GM19372 (cell line): ENCODE measurements at regions not wholly inside any gene's neighbourhood (a gene's known extent, or its start where the extent isn't known, plus 50 kb on each side); places are given as distances from the start of the nearest gene placed in this dataset.
A peak's percentile ranks its signal among the peaks of the same experiment; 100 is the strongest.
"Not testable (repeated sequence)": the region's sequence is repeated elsewhere in the genome, so short reads cannot be mapped to it uniquely, and the experiment has no call there.

Experiments
- ATAC-seq: cut with Tn5 transposase; IDR thresholded peaks from one replicate; pipeline ENCODE4 v1.9.1; 2021; ENCODE audit warnings: mild to moderate bottlenecking, low read depth, moderate library complexity; ENCODE audit not compliant: unreplicated experiment

DNA sequence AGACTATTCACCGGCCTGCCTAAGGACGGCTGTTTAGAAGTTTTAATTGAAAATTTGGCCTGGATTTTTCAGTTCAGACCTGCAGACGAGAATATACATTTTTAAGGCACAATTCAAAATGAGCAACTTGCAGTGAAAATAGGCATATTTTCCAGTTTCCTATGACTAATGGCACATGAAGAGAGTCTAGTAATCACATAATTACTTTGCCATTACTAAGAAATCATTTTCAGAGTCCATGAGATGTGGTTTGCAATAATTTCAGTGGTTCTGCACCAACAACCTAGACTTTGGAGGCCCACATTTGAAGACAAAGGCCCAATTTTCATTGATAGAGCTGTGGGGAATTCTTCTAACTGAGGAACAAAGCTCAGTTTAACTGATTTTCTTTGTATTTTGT, 205.3 kb downstream of the SOX2 start:
- ATAC-seq, result no peak

DNA sequence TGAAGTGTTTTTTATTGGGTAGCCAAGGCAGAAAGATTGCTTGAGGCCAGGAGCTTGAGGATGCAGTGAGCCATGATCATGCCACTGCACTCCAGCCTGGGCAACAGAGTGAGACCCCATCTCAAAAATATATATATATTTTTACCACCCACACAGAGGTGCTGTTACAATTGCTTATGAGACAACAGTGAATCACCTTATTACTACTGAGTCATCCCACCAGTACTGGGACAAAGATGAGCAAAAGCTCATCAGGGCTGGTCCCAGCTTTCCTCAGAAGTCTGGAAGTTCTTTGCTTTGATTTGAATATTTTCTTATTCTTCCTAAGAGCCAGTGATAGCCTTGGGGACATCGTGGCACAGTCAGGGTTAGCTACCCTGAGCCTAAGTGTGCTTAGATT, 207.7 kb downstream of the SOX2 start:
- no peak for ATAC-seq

DNA sequence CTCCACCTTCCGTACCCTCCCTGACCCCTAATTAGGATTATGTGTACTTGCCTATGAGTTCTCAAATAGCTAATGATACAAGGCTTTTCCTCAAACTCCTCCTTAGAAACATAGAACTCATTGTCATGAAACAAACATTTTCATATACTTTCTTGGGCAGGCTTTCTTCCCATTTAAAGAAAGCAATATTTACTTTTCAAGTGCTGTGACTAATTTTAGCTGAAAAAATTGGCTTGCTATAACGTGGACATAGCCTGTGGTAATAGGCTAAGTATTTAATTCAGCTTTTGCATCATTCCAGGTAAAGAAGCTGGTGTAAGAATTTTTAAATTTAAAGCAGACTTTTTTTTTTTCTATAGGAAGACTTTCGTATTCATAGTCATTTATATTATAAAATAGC, 208.7 kb downstream of the SOX2 start:
- ATAC-seq, result no peak

DNA sequence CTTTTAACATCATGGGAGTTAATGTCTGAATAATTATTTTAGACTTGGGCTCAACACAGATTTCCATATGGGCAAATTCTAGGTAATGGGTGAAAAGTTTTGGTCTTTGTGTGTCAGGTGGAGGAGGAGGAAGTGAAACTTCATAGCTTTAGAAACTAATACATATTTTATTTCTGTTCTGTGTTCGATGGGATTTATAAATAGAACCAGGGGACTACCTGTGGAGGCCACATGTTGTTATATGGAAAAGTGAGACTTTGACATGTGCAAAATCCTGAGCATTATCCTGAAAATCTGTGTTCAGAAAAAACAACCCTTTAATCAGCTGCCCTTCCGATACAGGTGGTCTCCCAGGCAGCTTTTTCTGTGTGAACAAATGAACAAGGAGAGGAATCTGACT, 209.5 kb downstream of the SOX2 start:
- peak; percentile 88 for ATAC-seq

- ATAC-seq, result not testable (repeated sequence)
Measured at GRCh38 chr3:181925841-181926240, 214.1 kb downstream of the SOX2 start.

GRCh38 chr3:181929501-181929900, 217.8 kb downstream of the SOX2 start:
- ATAC-seq, result no peak

DNA sequence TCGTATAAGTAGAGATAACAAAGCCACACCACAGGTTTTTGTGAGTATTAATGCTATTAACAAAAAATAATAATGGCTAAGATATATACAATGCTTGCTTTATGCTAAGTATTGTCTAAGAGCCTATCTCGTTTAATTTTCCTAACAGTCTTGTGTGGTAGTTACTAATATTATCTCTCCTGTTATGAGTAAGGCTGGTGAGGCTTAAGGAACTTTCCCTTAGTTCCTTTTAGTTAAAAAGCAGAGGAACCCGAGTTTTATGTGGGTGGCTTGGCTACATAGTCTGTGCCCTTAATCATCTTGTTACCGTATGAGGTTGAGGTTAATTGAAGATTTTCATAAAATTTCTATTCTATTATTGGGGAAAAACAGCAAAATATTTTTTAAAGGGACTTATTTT, 218.4 kb downstream of the SOX2 start:
- no peak for ATAC-seq

GRCh38 chr3:181932039-181932438, 220.3 kb downstream of the SOX2 start:
- ATAC-seq, result no peak

DNA sequence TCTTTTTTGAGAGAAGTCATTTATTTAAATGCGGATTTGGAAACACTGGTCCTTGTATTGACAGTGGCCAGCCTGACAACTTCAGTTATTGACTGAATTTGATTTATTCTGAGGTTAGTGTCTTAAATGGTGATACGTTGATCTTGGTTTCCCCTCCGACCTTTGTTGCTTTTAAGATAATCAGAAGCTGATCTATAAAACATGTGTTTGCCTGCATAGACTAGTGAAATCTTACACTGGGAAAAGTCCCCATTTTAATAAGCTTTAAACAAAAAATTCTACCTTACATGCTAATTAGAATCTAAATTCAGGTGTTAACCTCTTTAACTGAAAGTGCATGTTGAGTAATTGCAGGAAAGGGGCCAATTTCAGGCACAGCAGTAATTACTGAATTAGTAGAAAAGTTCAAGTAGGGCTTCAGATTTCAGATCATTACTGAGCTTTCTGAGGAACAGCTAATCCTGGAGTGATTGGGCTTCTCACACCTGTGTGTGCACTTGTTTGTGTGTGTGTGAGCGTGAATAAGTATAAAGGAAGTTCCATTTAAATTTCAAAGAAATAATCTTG, 221.4 kb downstream of the SOX2 start:
- no peak for ATAC-seq

- ATAC-seq, result no peak
Measured at GRCh38 chr3:181935915-181936314, 224.2 kb downstream of the SOX2 start.

- ATAC-seq, result no peak
Measured at GRCh38 chr3:181936774-181937173, 225.0 kb downstream of the SOX2 start.

DNA sequence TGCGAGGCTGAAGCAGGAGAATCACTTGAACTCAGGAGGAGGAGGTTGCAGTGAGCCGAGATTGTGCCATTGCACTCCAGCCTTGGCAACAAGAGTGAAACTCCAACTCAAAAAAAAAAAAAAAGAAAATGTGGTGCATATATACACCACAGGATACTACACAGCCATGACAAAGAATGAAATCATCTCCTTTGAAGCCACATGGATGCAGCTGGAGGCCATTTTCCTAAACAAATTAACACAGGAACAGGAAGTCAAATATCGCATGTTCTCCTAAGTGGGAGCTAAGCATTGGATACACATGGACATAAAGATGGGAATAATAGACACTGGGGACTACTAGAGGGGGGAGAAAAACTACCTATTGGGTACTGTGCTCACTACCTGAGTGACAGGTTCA, 226.9 kb downstream of the SOX2 start:
- not testable (repeated sequence) for ATAC-seq

- ATAC-seq, result no peak
Measured at GRCh38 chr3:181940703-181941102, 229.0 kb downstream of the SOX2 start.

DNA sequence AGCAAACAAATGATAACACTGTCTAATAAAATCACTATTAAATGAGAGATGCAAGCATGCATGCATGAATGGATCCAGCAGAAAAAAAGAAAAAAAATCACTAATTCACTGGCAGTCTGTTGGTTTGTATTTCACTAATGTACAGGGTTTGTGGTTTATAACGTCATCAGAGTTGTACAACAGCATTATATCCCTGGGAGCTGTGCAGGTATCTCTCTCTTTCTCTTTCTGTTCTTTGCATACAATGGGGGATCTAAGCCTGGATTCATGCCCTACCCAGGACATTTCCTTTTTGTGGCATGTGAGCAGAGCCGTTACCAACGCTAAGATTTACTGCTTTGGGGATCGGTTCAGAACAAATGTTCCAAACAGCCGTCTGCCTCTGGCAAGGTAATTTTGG, 229.5 kb downstream of the SOX2 start:
- ATAC-seq, result no peak

GRCh38 chr3:181943285-181943684, 231.6 kb downstream of the SOX2 start:
- no peak for ATAC-seq

DNA sequence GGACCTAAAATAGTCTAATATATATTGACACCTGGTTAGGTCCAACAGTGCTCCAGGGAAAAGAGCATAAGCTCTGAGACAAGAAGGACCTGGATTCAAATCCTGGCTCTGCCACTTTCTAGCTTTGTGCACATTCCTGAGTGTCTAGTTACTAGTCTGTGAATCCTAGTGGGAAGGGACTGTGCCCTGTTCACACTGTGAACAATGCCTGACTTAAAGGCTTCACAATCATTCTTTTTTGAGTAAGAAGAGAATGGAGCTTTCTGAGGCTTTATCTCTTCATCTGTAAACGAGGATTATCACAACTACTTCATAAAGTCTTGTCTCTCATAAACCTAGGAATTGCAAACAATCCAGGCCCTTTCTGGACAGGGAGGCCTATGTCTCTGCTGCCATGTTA, 235.9 kb downstream of the SOX2 start:
- no peak for ATAC-seq

DNA sequence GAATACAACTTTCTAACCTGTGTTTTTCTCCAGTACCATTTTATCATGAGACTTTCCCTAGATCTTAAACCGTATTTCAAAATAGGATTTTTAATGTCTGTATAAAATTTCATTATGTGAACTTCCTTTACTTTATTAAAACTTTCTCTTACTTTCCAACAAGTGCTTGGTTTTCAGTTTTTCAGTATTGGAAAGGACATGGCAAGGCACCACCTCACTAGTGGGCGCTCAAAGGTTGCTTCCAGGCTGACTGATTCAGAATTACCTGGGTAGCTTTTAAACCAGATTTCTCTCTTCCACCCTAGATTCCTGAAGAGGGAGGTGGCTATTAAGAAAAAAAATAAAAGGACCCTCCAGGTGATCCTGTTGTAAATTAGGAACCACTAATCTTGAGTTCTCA, 236.6 kb downstream of the SOX2 start:
- no peak for ATAC-seq

GRCh38 chr3:181952221-181952620, 240.5 kb downstream of the SOX2 start:
- ATAC-seq, result no peak

DNA sequence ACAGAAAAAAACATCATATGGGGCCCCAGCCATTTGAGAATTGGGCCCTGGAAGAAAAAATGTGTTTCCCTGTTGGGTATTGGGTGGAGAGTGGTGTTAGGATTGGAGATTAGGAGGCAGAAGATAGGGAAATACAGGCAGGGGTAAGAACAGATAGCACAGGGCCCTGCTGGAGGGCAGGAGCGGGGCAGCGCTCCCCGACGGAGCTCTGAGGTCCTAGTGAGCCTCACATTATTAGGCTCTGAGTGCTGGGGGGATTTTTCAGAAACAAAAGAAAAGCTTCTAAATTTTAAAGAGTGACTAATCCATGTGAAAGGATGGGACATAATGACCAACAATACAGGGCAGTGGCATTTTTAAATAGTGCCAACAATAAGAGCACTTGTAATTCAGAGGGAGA, 241.2 kb downstream of the SOX2 start:
- ATAC-seq, result no peak

- ATAC-seq, result no peak
Measured at GRCh38 chr3:181955566-181955965, 243.8 kb downstream of the SOX2 start.

GRCh38 chr3:181956122-181956521, 244.4 kb downstream of the SOX2 start:
- no peak for ATAC-seq

DNA sequence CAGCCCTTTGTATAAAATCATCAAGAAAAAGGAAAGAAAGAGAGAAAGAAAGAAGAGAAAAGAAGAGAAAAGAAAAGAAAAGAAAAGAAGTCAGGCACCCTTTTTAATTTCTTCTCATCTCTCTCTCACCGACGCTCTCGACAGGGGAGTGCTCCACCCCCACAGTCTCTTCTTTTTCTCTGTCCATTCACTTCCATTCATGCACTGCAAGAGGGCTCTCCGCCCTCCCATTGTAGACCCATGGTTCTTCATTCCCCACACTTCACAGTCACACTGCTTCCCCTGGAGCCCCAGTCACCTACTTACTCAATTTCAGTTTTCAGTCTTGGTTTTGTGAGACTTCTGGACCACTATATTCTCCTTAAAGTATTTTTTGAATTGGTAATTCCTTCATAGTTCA, 254.7 kb downstream of the SOX2 start:
- no peak for ATAC-seq

DNA sequence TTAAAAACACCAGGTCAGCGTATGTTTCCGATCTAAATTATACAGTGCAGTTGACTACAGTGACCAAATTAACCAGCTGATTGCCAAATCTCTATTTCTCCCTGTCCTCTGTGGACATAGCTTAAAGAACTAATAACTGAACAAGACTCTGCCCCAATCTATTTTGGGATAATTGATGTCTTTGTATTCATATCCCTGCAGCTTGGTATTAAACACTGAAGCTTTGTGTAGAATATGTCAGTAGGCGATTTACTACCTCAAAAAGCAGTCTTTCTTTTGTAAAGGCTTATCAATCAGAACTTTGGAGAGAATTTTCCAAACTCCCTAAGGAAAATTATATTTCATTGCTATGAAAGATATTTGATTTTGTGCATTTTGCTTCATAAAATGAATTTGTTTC, 258.2 kb downstream of the SOX2 start:
- no peak for ATAC-seq
